Small intestine (tissue), 7 donors: ENCODE measurements at regions not wholly inside any gene's neighbourhood (a gene's known extent, or its start where the extent isn't known, plus 50 kb on each side); places are given as distances from the start of the nearest gene placed in this dataset.

Source experiments
- DNase-seq, 2 donors: peaks; one replicate each; pipeline versions ENCODE4 v3.0.0 to v3.0.0-alpha.2; 2013
- FAIRE-seq: peaks from 2 replicates; lab custom pipeline; 2012; peaks lifted over from hg19 to GRCh38; lab: Jason Lieb, UNC
- H3K27ac ChIP-seq, 3 donors: one replicate each; pipeline ENCODE4 v1.5.1; 2013; ENCODE audit warnings: low read length in 2 of 3, mild to moderate bottlenecking in 2 of 3, control low read depth in 1 of 3, inconsistent platforms in 1 of 3, low read depth in 1 of 3, moderate library complexity in 1 of 3
- H3K27me3 ChIP-seq, 3 donors: one replicate each; pipeline ENCODE4 v1.6.1; 2013; ENCODE audit warnings: low read length in 3 of 3, inconsistent platforms in 1 of 3; ENCODE audit not compliant: control insufficient read depth in 3 of 3, insufficient read depth in 3 of 3
- H3K36me3 ChIP-seq, 3 donors: one replicate each; pipeline ENCODE4 v1.6.1; 2013; ENCODE audit warnings: low read length in 3 of 3, inconsistent platforms in 1 of 3, low read depth in 1 of 3, mild to moderate bottlenecking in 1 of 3, moderate library complexity in 1 of 3; ENCODE audit not compliant: control insufficient read depth in 3 of 3, insufficient read depth in 2 of 3
- H3K4me1 ChIP-seq, 3 donors: one replicate each; pipeline ENCODE4 v1.6.1; 2013; ENCODE audit warnings: low read length in 2 of 3, inconsistent platforms in 1 of 3, low read depth in 1 of 3, mild to moderate bottlenecking in 1 of 3, moderate library complexity in 1 of 3; ENCODE audit not compliant: control insufficient read depth in 3 of 3, insufficient read depth in 2 of 3
- H3K4me3 ChIP-seq, 3 donors: one replicate each; pipeline ENCODE4 v1.5.1; 2013; ENCODE audit warnings: low read length in 3 of 3, control low read depth in 1 of 3, inconsistent platforms in 1 of 3, low read depth in 1 of 3, mild to moderate bottlenecking in 1 of 3, moderate library complexity in 1 of 3
- H3K9me3 ChIP-seq, 2 donors: one replicate each; pipeline ENCODE4 v1.6.1; 2013; ENCODE audit warnings: low read depth in 1 of 2, low read length in 1 of 2; ENCODE audit not compliant: control insufficient read depth in 2 of 2, insufficient read depth in 1 of 2
- WGBS, 3 donors: extraction: QIAGEN DNeasy Blood & Tissue Kit; methylation state at CpG; one replicate each; pipeline ENCODE4 v1.1.7; 2013; 5-methylcytosine and 5-hydroxymethylcytosine counted together
- donor health status: healthy with polysubstance abuse.
- donor health status: control.
- donor health status: control.
- donor health status: Bipolar disorder and iron deficiency.
- donor health status: healthy.

DNA sequence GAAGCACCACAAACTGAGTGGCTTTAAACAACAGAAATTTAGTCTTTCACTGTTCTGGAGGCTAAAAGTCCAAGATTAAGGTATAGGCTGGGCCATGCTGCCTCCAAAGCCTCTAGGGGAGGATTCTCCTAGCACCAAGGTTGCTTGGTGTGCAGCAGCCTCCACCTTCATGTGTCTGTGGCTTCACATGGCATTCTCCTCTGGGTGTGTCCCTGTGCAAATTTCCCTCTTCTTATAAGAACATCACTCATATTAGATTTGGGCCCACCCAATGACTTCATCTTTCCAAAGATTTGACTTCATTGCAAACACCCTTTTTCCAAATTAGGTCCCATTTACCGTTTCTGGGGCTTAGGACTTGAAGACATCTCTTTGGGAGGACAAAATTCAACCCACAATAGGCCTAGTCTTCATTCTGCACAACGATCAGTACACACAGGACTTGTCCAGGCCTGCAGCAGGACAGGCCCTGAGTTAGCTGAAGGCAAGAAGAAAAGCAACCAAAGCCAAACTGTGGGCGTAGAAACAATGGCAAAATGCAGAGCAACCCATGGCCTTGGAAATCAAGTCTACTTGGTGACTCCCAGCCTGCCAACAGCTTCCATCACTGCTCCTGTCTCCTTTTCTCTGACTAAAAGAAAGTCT lies 521.2 kb upstream of the NBEA start:
- WGBS, 3 donors: 70 to 76% (median 75%) methylated on average over 3 of the region's 3 CpGs
- DNase-seq (no peak), FAIRE-seq (no peak)
- Histone ChIP-seq H3K36me3 (no peaks in the 10 kb centered on the region), H3K27me3 (no peaks in the 10 kb centered on the region), H3K4me1 (no peaks in the 10 kb centered on the region), H3K27ac (no peak overlapping the region), H3K9me3 (no peaks in the 10 kb centered on the region), H3K4me3 (no peak overlapping the region)

- no peaks in the 10 kb centered on the region for H3K4me1 ChIP-seq
- H3K36me3 ChIP-seq: no peaks in the 10 kb centered on the region
- H3K27ac ChIP-seq: no peak overlapping the region
- FAIRE-seq: no peak
- no peaks in the 10 kb centered on the region for H3K27me3 ChIP-seq
- DNase-seq: no peak
- no peak overlapping the region for H3K4me3 ChIP-seq
- H3K9me3 ChIP-seq: no peaks in the 10 kb centered on the region
Observed at GRCh38 chr13:34421347-34421719, 520.7 kb upstream of the NBEA start.

- Histone ChIP-seq H3K27ac (no peak overlapping the region), H3K27me3 (no peaks in the 10 kb centered on the region), H3K9me3 (no peaks in the 10 kb centered on the region), H3K4me3 (no peak overlapping the region), H3K4me1 (no peaks in the 10 kb centered on the region), H3K36me3 (no peaks in the 10 kb centered on the region)
- DNase-seq: no peak
- no peak for FAIRE-seq
- 65 to 74% (median 67%) methylated on average over 4 of the region's 4 CpGs for WGBS, 3 donors
Observed at GRCh38 chr13:34421858-34422475, 520.1 kb upstream of the NBEA start.

GRCh38 chr13:34422956-34423355 lies 519.1 kb upstream of the NBEA start:
- DNase-seq (no peak), FAIRE-seq (no peak)
- H3K27me3 ChIP-seq: no peaks in the 10 kb centered on the region
- H3K4me1 ChIP-seq: no peaks in the 10 kb centered on the region
- no peak overlapping the region for H3K4me3 ChIP-seq
- no peaks in the 10 kb centered on the region for H3K36me3 ChIP-seq
- H3K27ac ChIP-seq: no peak overlapping the region
- H3K9me3 ChIP-seq: no peaks in the 10 kb centered on the region
- WGBS, 3 donors: 90 to 95% (median 94%) methylated on average over 6 of the region's 6 CpGs

DNA sequence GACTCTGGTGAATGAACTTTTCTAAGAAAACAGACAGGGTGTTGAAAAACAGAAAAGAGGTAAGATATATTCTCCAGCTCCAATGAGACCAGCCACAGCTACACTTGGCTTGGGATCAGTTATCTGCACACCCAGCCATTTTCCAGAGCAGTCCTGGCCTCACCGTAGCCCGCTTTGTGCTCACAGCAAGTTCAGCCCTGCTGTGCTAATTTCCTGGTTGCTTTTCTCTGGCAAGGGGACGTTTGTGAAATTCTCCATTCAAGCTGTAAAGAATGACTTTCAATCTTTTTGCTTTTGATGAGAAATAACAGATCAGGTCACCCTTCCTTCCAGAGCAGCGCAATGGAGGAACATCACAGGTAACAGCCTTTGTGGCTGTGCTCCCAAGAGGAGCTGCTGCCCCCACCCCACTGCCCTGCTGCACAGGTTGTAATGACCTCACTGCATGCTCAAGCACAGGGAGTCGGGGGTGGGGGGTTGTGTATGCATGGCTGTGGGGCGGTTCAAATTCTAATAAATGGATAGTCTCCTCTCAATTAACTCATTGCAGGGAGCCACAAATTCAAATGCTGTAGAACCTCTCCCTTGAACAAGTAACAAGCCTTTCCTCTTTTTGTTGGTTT lies 516.6 kb upstream of the NBEA start:
- 67 to 70% (median 68%) methylated on average over 6 of the region's 6 CpGs for WGBS, 3 donors
- DNase-seq (no peak), FAIRE-seq (no peak)
- Histone ChIP-seq H3K36me3 (no peaks in the 10 kb centered on the region), H3K27ac (no peak overlapping the region), H3K4me3 (no peak overlapping the region), H3K27me3 (no peaks in the 10 kb centered on the region), H3K4me1 (no peaks in the 10 kb centered on the region), H3K9me3 (no peaks in the 10 kb centered on the region)

GRCh38 chr13:34428911-34429310 lies 513.2 kb upstream of the NBEA start:
- WGBS, 3 donors: 88 to 91% (median 89%) methylated on average over 3 of the region's 3 CpGs
- Histone ChIP-seq H3K9me3 (no peaks in the 10 kb centered on the region), H3K27me3 (no peaks in the 10 kb centered on the region), H3K4me3 (no peak overlapping the region), H3K4me1 (no peaks in the 10 kb centered on the region), H3K27ac (no peak overlapping the region), H3K36me3 (no peaks in the 10 kb centered on the region)
- DNase-seq (no peak), FAIRE-seq (no peak)

DNA sequence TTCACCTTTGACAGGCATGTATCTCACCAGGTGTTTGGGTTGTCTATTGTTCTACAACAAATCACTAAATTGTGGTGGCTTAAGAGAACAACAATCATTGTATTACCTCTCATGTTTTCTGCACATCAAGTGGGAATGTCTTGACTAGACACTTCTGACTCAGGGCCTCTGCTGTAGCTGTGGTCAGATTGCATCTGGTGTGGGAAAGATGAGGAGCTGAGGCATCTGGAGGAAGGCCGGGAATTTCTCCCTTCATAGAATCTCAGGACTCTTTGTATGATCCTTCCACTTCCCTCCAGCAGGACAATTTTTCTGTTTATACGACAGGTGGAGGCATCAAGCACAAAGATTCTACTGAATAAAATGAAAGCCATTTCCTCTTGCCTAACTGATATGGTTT lies 511.8 kb upstream of the NBEA start:
- Histone ChIP-seq H3K4me3 (no peak overlapping the region), H3K9me3 (no peaks in the 10 kb centered on the region), H3K27ac (no peak overlapping the region), H3K4me1 (no peaks in the 10 kb centered on the region), H3K27me3 (no peaks in the 10 kb centered on the region), H3K36me3 (no peaks in the 10 kb centered on the region)
- no peak for FAIRE-seq
- no peak for DNase-seq
- 84 to 95% (median 88%) methylated on average over 2 of the region's 2 CpGs for WGBS, 3 donors

DNA sequence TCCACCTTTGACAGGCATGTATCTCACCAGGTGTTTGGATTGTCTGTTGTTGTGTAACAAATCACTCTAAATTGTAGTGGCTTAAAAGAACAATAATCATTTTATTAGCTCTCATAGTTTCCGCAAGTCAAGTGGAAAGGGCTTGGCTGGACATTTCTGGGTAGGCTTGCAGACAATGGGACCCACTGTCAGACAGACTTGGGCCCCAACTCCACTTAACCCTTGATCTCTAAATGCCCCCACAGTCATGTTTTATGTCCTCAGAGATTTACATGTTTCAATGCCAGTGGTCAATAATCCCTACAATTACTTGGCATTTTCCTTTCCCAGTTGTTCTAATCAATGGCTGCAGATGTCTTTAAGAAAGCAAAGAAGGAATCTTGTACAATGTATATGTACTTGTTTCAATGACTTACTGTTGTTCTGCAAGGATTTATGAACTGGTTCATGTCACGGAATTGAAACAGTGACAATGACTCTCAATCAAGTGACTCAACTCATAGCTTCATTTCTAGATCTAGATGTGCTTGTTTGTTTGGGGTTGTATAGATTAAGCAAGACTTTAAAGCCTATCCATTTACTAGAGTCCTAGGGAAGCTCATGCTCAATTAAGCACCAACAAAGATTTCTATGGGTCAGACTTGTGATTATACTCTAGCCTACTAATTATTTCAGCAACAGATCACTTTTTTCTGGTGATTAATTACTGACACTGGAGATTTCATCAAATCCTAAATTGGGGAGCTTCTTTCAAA lies 510.1 kb upstream of the NBEA start:
- Histone ChIP-seq H3K27me3 (no peaks in the 10 kb centered on the region), H3K36me3 (no peaks in the 10 kb centered on the region), H3K27ac (no peak overlapping the region), H3K4me1 (no peaks in the 10 kb centered on the region), H3K4me3 (no peak overlapping the region), H3K9me3 (no peaks in the 10 kb centered on the region)
- DNase-seq (no peak), FAIRE-seq (no peak)
- WGBS, 3 donors: 61 to 76% (median 65%) methylated on average over 2 of the region's 2 CpGs
